Left ventricle myocardium superior (tissue), 1 donor: ENCODE measurements at regions not wholly inside any gene's neighbourhood (a gene's known extent, or its start where the extent isn't known, plus 50 kb on each side); places are given as distances from the start of the nearest gene placed in this dataset.
"Not testable (repeated sequence)": the region's sequence is repeated elsewhere in the genome, so short reads cannot be mapped to it uniquely, and the experiment has no call there.

Experiments
- ATAC-seq: fragments of 200-7000 bp; cut with Tn5 transposase; one replicate; pipeline ENCODE4 v1.9.1; 2020; ENCODE audit warnings: mild to moderate bottlenecking, moderate library complexity
- DNase-seq: peaks from one replicate; pipeline ENCODE4 v3.0.0-alpha.2; 2020
- intact Hi-C: fragments of 100-400 bp; cut with micrococcal nuclease; formaldehyde crosslinking; loops from one replicate; pipeline ENCODE4 v1.11.0; 2022
- donor health status: DM: no; HTN: yes; CAD: no; lungs with severe emphysema.

GRCh38 chr7:113292105-113292504 is 173.8 kb upstream of the SMIM30 start:
- ATAC-seq, result no peak
- DNase-seq, result no peak
- intact Hi-C loops, result no loop called here

- DNase-seq (peak; percentile 21), ATAC-seq (no peak)
- intact Hi-C loops, result no loop called here
Measured at GRCh38 chr7:113291058-113291457, 172.7 kb upstream of the SMIM30 start.

GRCh38 chr7:113289140-113289740 is 170.9 kb upstream of the SMIM30 start:
- ATAC-seq (peak; percentile 74), DNase-seq (no peak)
- intact Hi-C loops, result no loop called here

GRCh38 chr7:113285411-113285810 is 167.1 kb upstream of the SMIM30 start:
- DNase-seq (no peak), ATAC-seq (no peak)
- intact Hi-C loops, result no loop called here

GRCh38 chr7:113283861-113284260 is 165.5 kb upstream of the SMIM30 start:
- DNase-seq (no peak), ATAC-seq (no peak)
- intact Hi-C loops, result no loop called here

- intact Hi-C loops, result no loop called here
- DNase-seq, result no peak
- ATAC-seq, result no peak
Measured at GRCh38 chr7:113282875-113283274, 164.5 kb upstream of the SMIM30 start.

GRCh38 chr7:113281223-113281622 is 162.9 kb upstream of the SMIM30 start:
- intact Hi-C loops, result no loop called here

GRCh38 chr7:113279256-113279655 is 160.9 kb upstream of the SMIM30 start:
- DNase-seq, result no peak
- no peak for ATAC-seq
- intact Hi-C loops, result no loop called here

More at GRCh38 chr7:113281223-113281622, 162.9 kb upstream of the SMIM30 start:
- ATAC-seq (no peak), DNase-seq (no peak)

GRCh38 chr7:113270790-113271189 is 152.4 kb upstream of the SMIM30 start:
- no peak for ATAC-seq
- no peak for DNase-seq
- intact Hi-C loops, result no loop called here

GRCh38 chr7:113269592-113269991 is 151.2 kb upstream of the SMIM30 start:
- DNase-seq, intact Hi-C loops, ATAC-seq: not testable (repeated sequence)

GRCh38 chr7:113268757-113269156 is 150.4 kb upstream of the SMIM30 start:
- intact Hi-C loops, result no loop called here
- ATAC-seq (peak; percentile 47), DNase-seq (no peak)

GRCh38 chr7:113267885-113268284 is 149.5 kb upstream of the SMIM30 start:
- DNase-seq (no peak), ATAC-seq (no peak)
- intact Hi-C loops, result no loop called here

- no peak for ATAC-seq
Measured at GRCh38 chr7:113267271-113267670, 148.9 kb upstream of the SMIM30 start.

GRCh38 chr7:113263749-113264148 is 145.4 kb upstream of the SMIM30 start:
- no peak for DNase-seq
- ATAC-seq, result no peak
- intact Hi-C loops, result no loop called here

More at GRCh38 chr7:113267271-113267670, 148.9 kb upstream of the SMIM30 start:
- intact Hi-C loops, result no loop called here
- no peak for DNase-seq

GRCh38 chr7:113263215-113263742 is 144.9 kb upstream of the SMIM30 start:
- intact Hi-C loops, DNase-seq: not testable (repeated sequence)

GRCh38 chr7:113256883-113257531 is 138.7 kb upstream of the SMIM30 start:
- ATAC-seq (no peak), DNase-seq (no peak)
- intact Hi-C loops, result no loop called here

More at GRCh38 chr7:113263215-113263742, 144.9 kb upstream of the SMIM30 start:
- ATAC-seq, result not testable (repeated sequence)

GRCh38 chr7:113247198-113247597 is 128.8 kb upstream of the SMIM30 start:
- DNase-seq (no peak), ATAC-seq (no peak)
- intact Hi-C loops, result no loop called here

- ATAC-seq (no peak), DNase-seq (no peak)
- intact Hi-C loops, result no loop called here
Measured at GRCh38 chr7:113246738-113247137, 128.4 kb upstream of the SMIM30 start.

- DNase-seq (no peak), ATAC-seq (no peak)
- intact Hi-C loops, result no loop called here
Measured at GRCh38 chr7:113232885-113233284, 114.5 kb upstream of the SMIM30 start.

GRCh38 chr7:113230691-113231090 is 112.3 kb upstream of the SMIM30 start:
- no peak for ATAC-seq
- intact Hi-C loops, result no loop called here

GRCh38 chr7:113217314-113217713 is 99.0 kb upstream of the SMIM30 start:
- DNase-seq (no peak), ATAC-seq (no peak)
- intact Hi-C loops, result no loop called here

More at GRCh38 chr7:113230691-113231090, 112.3 kb upstream of the SMIM30 start:
- no peak for DNase-seq
